ENCODE measurements at regions not wholly inside any gene's neighbourhood (a gene's known extent, or its start where the extent isn't known, plus 50 kb on each side); places are given as distances from the start of the nearest gene placed in this dataset.
"Not testable (repeated sequence)": the region's sequence is repeated elsewhere in the genome, so short reads cannot be mapped to it uniquely, and the experiment has no call there.

DNA sequence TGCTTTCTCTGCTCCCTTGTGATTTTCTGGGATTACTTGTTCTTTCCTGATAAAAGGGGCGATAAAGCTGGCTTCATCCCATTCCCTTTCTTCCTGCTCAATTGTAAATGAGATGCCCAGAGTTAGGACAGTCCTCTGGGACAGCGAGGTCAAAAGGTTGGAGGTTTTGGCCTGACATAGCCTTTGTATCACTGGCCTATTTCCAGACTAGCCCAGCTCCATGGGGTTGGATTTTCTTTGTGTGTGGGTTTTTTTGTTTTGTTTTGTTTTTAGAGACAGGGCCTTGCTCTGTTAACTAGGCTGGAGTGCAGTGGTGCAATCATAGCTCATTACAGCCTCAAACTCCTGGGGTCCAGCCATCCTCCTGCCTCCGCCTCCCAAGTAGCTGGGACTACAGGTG is 57.8 kb downstream of the NPIPB11 start:
- TF ChIP-seq POLR2A (IDR thresholded peaks at IDR 0.05; ENCODE audit: low read depth, low read length); TAF1 (IDR thresholded peaks at IDR 0.05; ENCODE audit: borderline replicate concordance, low read depth, low read length); POLR2AphosphoS5 (IDR thresholded peaks at IDR 0.05; ENCODE audit: low read depth, low read length): not testable (repeated sequence)

Data from GM12892 (cell line).